SK-N-MC (cell line): ENCODE measurements at regions not wholly inside any gene's neighbourhood (a gene's known extent, or its start where the extent isn't known, plus 50 kb on each side); places are given as distances from the start of the nearest gene placed in this dataset.

Source experiments
- FOXP2 ChIP-seq: optimal IDR thresholded peaks from 2 replicates; pipeline ENCODE3; 2011; ENCODE audit warnings: mild to moderate bottlenecking, moderate library complexity; ENCODE audit not compliant: insufficient read depth; ENCODE audit errors: extremely low read length, control extremely low read depth
- POLR2AphosphoS5 ChIP-seq: IDR thresholded peaks from 2 replicates; pipeline ENCODE4 v1.6.1; 2012; ENCODE audit warnings: mild to moderate bottlenecking, low read depth, low read length, borderline replicate concordance

DNA sequence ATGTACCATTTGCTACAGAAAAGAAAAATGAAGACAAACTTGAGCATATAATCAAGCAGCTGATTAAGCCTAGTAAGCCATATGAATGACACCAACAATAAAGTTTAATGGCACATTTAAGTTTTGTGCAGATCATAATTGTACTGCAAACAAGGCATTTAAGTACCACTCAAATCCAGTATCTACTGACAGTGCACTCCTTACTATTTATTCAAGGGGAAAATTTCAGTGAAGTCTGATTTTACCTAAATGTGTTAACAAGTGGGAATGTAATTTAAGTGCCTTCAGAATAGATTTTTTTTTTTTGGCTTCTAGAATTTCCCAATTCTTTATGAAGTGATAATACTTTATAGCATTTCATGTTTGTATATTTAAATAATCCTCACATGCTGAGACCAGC lies 341.0 kb upstream of the POU5F2 start:
- TF ChIP-seq FOXP2 (no peak), POLR2AphosphoS5 (no peak)
